ENCODE measurements at regions not wholly inside any gene's neighbourhood (a gene's known extent, or its start where the extent isn't known, plus 50 kb on each side); places are given as distances from the start of the nearest gene placed in this dataset.

GRCh38 chr12:105954951-105955931 is 183.5 kb downstream of the NUAK1 start:
- Histone ChIP-seq H3K4me3 (replicated peaks; ENCODE audit: low read depth, low read length) (no peak overlapping the region), H3K27me3 (replicated peaks; ENCODE audit: control insufficient read depth, insufficient read depth, low read length) (no peaks in the 10 kb centered on the region; the same call in none of the 2 replicates), H3K36me3 (ENCODE audit: control insufficient read depth, insufficient read depth, low read length) (no peaks in the 10 kb centered on the region)
- DNase-seq (ENCODE audit: extremely low read depth, insufficient read length): no peak
- no peak for TF ChIP-seq CTCF (IDR thresholded peaks at IDR 0.05; ENCODE audit: insufficient read depth, low read length, poor library complexity, severe bottlenecking)

- TF ChIP-seq CTCF (IDR thresholded peaks at IDR 0.05; ENCODE audit: insufficient read depth, low read length, poor library complexity, severe bottlenecking): no peak
- H3K27me3 ChIP-seq (replicated peaks; ENCODE audit: control insufficient read depth, insufficient read depth, low read length): no peaks in the 10 kb centered on the region; the same call in none of the 2 replicates
- no peak overlapping the region for H3K4me3 ChIP-seq (replicated peaks; ENCODE audit: low read depth, low read length)
- no peaks in the 10 kb centered on the region for H3K36me3 ChIP-seq (ENCODE audit: control insufficient read depth, insufficient read depth, low read length)
- DNase-seq (ENCODE audit: extremely low read depth, insufficient read length): no peak
Measured at GRCh38 chr12:105955976-105956375, 182.8 kb downstream of the NUAK1 start.

GRCh38 chr12:105956662-105957457 is 181.9 kb downstream of the NUAK1 start:
- Histone ChIP-seq H3K4me3 (replicated peaks; ENCODE audit: low read depth, low read length) (no peak overlapping the region), H3K36me3 (ENCODE audit: control insufficient read depth, insufficient read depth, low read length) (no peaks in the 10 kb centered on the region), H3K27me3 (replicated peaks; ENCODE audit: control insufficient read depth, insufficient read depth, low read length) (no peaks in the 10 kb centered on the region; the same call in none of the 2 replicates)
- TF ChIP-seq CTCF (IDR thresholded peaks at IDR 0.05; ENCODE audit: insufficient read depth, low read length, poor library complexity, severe bottlenecking): no peak
- no peak for DNase-seq (ENCODE audit: extremely low read depth, insufficient read length)

- no peak overlapping the region for H3K4me3 ChIP-seq (replicated peaks; ENCODE audit: low read depth, low read length)
- no peak for TF ChIP-seq CTCF (IDR thresholded peaks at IDR 0.05; ENCODE audit: insufficient read depth, low read length, poor library complexity, severe bottlenecking)
- DNase-seq (ENCODE audit: extremely low read depth, insufficient read length): no peak
- no peaks in the 10 kb centered on the region for H3K36me3 ChIP-seq (ENCODE audit: control insufficient read depth, insufficient read depth, low read length)
- no peaks in the 10 kb centered on the region; the same call in 1 of the 2 replicates for H3K27me3 ChIP-seq (replicated peaks; ENCODE audit: control insufficient read depth, insufficient read depth, low read length)
Measured at GRCh38 chr12:105960319-105961083, 178.3 kb downstream of the NUAK1 start.
